Osteocyte (in vitro differentiated cells): ENCODE measurements at regions not wholly inside any gene's neighbourhood (a gene's known extent, or its start where the extent isn't known, plus 50 kb on each side); places are given as distances from the start of the nearest gene placed in this dataset.
A peak's percentile ranks its signal among the peaks of the same experiment; 100 is the strongest.

Experiments used
- DNase-seq: peaks from one replicate; pipeline ENCODE4 v3.0.0; 2021; ENCODE audit warnings: mixed read lengths; ENCODE audit not compliant: unreplicated experiment; ENCODE audit errors: extremely low spot score
- H3K27ac Mint-ChIP-seq: one replicate; pipeline ENCODE4 v1.8.0; 2021; ENCODE audit warnings: mild to moderate bottlenecking, mixed read lengths; ENCODE audit not compliant: unreplicated experiment
- H3K27me3 Mint-ChIP-seq: one replicate; pipeline ENCODE4 v1.8.0; 2021; ENCODE audit warnings: mixed read lengths; ENCODE audit not compliant: unreplicated experiment
- H3K36me3 Mint-ChIP-seq: one replicate; pipeline ENCODE4 v1.8.0; 2021; ENCODE audit warnings: mixed read lengths; ENCODE audit not compliant: unreplicated experiment
- H3K4me1 Mint-ChIP-seq: one replicate; pipeline ENCODE4 v1.8.0; 2021; ENCODE audit warnings: mixed read lengths; ENCODE audit not compliant: unreplicated experiment
- H3K4me3 Mint-ChIP-seq: one replicate; pipeline ENCODE4 v1.8.0; 2021; ENCODE audit warnings: mild to moderate bottlenecking, moderate library complexity, mixed read lengths; ENCODE audit not compliant: unreplicated experiment
- H3K9me3 Mint-ChIP-seq: one replicate; pipeline ENCODE4 v1.8.0; 2021; ENCODE audit warnings: mixed read lengths; ENCODE audit not compliant: unreplicated experiment
- CTCF ChIP-seq: fragments of 200-600 bp; sonication (generic); IDR thresholded peaks from 2 replicates; pipeline ENCODE4 v1.5.0; 2021; ENCODE audit warnings: antibody characterized with exemption, mild to moderate bottlenecking, moderate library complexity

GRCh38 chr13:112247471-112248405 lies 128.4 kb upstream of the SPACA7 start:
- H3K4me1 Mint-ChIP-seq: no peaks in the 10 kb centered on the region
- H3K27ac Mint-ChIP-seq: no peak overlapping the region
- TF ChIP-seq CTCF: no peak
- no peak overlapping the region for H3K4me3 Mint-ChIP-seq
- no peaks in the 10 kb centered on the region for H3K9me3 Mint-ChIP-seq
- DNase-seq: peak; percentile 78
- no peaks in the 10 kb centered on the region for H3K36me3 Mint-ChIP-seq
- no peaks in the 10 kb centered on the region for H3K27me3 Mint-ChIP-seq

GRCh38 chr13:112248406-112248760 lies 127.8 kb upstream of the SPACA7 start:
- Mint-ChIP-seq H3K4me3 (no peak overlapping the region), H3K27me3 (no peaks in the 10 kb centered on the region), H3K4me1 (no peaks in the 10 kb centered on the region), H3K27ac (no peak overlapping the region), H3K36me3 (no peaks in the 10 kb centered on the region), H3K9me3 (no peaks in the 10 kb centered on the region)
- TF ChIP-seq CTCF: no peak
- peak; percentile 57 for DNase-seq

GRCh38 chr13:112248862-112249592 lies 127.1 kb upstream of the SPACA7 start:
- TF ChIP-seq CTCF: no peak
- Mint-ChIP-seq H3K27ac (no peak overlapping the region), H3K27me3 (no peaks in the 10 kb centered on the region), H3K4me3 (no peak overlapping the region), H3K4me1 (no peaks in the 10 kb centered on the region), H3K9me3 (no peaks in the 10 kb centered on the region), H3K36me3 (no peaks in the 10 kb centered on the region)
- peak; percentile 60 for DNase-seq

- DNase-seq: peak; percentile 77
- Mint-ChIP-seq H3K27me3 (no peaks in the 10 kb centered on the region), H3K4me1 (no peaks in the 10 kb centered on the region), H3K27ac (no peak overlapping the region), H3K9me3 (peaks cover 1% of the 10 kb centered on the region), H3K4me3 (no peak overlapping the region), H3K36me3 (no peaks in the 10 kb centered on the region)
- no peak for TF ChIP-seq CTCF
Observed at GRCh38 chr13:112249644-112250610, 126.2 kb upstream of the SPACA7 start.
